GM12873 (cell line): ENCODE measurements at regions not wholly inside any gene's neighbourhood (a gene's known extent, or its start where the extent isn't known, plus 50 kb on each side); places are given as distances from the start of the nearest gene placed in this dataset.

Source experiments
- TF ChIP-seq, protein P1 (sequence below): IDR thresholded peaks from 2 replicates; pipeline ENCODE4 v1.5.1; 2012; ENCODE audit warnings: low read depth, mild to moderate bottlenecking, moderate library complexity, low read length, control low read depth; ENCODE audit not compliant: insufficient read depth; ENCODE audit errors: missing control alignments

DNA sequence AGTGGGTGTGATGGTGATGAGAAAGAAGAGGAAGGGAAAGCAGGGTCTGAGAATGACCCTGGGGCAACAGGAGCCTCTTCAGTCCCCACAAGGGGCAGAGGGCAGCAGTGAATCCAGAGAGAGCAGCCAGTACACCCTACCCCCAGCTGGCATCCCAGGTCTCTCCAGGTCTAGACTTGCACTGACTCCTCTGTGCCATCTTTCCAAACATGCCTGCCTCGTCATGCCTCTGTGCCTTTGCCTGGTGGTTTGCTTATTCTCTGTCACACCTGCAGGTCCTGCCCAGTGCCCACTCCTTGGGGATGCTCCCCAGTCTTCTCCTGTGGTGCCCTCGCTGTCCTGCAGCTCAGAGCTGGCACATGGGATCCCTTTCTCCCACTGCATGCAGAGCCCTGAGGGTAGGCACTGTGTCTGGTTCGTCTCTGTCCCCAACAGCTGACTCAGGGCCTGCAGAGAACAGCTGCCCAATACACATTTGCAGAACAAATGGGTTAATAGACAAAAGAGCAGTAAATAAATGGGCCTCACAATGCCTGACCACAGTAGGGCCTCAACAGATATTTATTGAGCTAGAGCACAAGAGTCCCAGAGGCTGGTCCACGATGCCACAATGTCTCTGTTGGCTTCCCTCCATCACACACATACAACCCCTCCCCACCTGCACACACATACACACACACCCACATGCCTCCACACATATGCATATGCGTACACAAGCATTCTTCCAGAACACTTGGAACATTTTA is 89.8 kb downstream of the HS1BP3 start:
- TF ChIP-seq, protein P1, sequence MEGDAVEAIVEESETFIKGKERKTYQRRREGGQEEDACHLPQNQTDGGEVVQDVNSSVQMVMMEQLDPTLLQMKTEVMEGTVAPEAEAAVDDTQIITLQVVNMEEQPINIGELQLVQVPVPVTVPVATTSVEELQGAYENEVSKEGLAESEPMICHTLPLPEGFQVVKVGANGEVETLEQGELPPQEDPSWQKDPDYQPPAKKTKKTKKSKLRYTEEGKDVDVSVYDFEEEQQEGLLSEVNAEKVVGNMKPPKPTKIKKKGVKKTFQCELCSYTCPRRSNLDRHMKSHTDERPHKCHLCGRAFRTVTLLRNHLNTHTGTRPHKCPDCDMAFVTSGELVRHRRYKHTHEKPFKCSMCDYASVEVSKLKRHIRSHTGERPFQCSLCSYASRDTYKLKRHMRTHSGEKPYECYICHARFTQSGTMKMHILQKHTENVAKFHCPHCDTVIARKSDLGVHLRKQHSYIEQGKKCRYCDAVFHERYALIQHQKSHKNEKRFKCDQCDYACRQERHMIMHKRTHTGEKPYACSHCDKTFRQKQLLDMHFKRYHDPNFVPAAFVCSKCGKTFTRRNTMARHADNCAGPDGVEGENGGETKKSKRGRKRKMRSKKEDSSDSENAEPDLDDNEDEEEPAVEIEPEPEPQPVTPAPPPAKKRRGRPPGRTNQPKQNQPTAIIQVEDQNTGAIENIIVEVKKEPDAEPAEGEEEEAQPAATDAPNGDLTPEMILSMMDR: no peak

DNA sequence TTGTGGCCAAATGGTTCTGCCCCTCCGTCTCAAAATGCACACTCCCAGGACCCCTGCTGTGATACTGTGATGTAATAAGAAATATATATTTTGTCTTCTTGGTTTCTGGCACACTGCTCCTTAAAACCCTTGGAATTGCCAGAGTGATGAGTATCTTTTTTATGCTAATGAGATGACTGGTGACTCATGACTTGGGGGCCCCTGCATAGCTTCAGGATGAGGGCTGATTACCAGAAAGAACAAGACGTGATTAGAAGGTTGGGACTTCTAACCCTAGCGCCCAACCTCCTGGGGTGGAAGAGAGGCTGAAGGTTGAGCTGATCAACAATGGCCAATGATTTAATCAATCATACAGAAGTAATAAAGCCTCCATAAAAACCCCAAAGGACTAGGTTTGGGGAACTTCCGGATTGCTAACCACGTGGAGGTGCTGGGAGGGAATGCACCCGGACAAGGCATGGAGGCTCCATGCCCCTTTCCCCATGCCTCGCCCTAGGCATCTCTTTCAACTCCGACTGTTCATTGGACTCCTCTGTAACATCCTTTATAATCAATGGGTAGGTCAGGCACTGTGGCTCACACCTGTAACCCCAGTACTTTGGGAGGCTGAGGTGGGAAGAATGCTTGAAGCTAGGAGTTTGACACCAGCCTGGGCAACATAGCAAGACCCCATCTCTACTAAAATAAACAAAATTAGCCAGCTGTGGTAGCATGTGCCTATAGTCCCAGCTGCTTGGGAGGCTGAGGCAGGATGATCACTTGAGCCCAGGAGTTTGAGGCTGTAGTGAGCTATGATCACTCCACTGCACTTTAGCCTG is 89.1 kb downstream of the HS1BP3 start:
- TF ChIP-seq, protein P1: no peak

DNA sequence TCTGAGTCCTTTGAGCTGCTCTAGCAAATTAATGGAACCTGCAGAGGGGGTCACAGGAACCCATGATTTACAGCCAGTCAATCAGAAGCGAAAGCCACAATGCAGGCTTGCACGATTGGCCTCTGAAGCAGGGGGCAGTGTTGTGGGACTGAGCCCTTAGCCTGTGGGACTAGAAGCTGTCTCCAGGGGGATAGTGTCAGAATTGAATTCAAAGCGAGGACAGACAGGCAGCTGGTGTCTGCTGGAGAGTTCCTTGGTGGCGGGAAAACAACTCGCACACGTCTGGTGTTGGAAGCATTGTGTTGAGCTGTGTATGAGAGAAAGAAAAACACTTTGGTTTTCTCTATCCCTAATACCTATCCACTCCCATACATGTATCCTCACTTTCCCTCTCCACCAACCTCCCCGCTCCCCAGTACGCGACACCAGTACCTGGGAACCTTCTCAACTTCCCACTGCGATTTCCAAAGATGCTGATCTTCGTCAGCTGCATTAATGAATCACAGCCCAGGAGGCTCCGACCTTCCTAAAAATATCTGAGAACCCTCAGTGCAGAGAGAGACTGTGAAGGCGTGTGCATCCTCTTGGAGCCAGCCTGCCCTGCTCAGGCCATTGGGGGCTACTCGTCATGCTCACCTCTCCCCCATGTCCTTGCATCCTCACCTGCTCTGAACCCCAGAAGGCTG is 88.2 kb downstream of the HS1BP3 start:
- TF ChIP-seq, protein P1: no peak

DNA sequence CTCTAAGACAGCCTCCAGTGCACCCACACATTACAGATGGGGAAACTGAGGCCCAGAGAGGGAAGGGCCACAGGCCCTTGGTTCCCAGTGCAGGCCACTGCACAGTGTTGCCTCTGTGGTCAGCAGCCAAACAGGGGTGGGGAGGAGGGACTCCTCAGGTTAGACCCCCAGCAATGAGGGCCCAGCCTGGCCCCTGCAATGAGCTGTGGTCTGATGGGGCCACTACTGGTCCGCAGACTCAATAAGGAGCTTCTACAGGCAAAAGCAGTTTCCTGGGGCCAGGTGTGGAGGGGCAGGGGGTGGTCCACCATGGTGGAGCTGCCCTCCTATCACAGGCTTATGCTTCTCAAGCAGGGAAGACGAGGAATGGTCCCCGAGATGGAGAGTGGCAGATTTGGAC is 87.6 kb downstream of the HS1BP3 start:
- TF ChIP-seq, protein P1: no peak

DNA sequence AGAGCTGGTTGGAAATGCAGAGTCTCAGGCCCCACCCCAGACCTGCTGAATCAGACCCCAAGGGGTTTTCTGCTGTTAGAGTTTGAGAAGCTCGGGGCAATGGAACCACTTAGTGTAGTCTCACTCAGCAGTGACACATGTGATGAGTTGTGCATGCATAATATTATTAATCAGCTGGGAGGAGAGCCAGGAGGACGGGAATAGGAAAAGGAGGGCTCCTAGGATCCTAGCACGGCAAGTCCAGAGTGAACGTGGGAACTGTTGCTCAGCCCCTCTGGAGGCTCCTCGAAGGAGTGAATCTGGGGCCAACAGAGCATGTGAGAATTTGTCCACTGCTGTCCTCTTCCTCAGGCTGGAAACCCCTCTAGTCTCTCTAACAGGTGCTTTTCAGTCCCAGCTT is 87.1 kb downstream of the HS1BP3 start:
- TF ChIP-seq, protein P1: no peak

DNA sequence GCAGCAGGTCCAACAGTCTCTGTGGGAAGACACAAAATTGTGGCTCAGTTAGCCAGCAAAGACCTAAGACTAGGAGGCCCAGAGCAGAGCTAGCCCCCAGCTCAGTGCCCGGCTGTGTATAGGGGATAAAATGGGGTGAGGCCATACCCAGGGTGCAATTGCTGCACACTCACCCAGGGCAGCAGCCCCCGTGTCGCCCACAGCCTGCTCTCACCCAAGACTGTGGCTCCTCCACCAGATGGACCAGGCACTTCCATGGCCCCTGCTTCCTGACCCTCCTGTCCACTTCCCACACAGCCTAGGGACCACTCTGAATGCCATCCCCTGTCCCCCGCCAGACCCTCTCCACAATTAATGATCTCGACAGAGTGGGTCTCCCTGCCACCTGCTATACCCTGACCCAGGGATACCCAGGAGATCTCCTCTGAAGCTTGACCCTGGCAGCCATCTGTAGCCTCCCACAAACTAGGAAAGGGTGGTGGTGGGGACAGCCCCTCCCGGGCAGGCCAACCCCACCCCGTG is 85.7 kb downstream of the HS1BP3 start:
- TF ChIP-seq, protein P1: no peak

DNA sequence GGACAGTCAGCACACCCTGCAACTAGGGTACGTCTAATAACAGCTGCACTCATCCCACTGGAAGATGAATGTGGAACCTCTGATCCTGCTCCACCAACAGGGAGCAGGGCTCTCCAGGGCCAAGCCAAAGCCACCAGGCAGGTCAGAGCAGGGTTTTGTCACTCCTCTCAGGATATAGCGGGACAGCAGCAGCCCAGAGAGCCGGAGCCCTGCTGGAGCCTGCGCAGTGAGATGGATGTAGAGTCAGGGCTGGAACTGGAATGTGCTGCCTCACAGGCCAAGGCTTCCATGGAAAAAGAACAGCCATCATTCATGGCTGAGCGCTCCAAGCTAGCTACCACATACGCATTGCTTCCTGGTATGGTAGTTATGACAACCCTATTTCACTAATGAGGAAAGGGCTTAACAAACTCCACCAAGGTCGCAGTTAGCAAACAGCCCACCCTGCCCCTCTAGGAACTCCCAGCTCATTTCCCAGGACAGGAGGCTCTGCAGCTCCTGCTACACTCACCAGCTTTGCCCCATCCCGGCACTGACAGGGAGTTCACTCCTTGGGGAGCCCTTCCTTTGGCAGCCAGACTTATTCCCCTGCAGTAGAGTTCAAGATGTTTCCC is 85.2 kb downstream of the HS1BP3 start:
- TF ChIP-seq, protein P1: no peak
